ENCODE measurements at regions not wholly inside any gene's neighbourhood (a gene's known extent, or its start where the extent isn't known, plus 50 kb on each side); places are given as distances from the start of the nearest gene placed in this dataset.

DNA sequence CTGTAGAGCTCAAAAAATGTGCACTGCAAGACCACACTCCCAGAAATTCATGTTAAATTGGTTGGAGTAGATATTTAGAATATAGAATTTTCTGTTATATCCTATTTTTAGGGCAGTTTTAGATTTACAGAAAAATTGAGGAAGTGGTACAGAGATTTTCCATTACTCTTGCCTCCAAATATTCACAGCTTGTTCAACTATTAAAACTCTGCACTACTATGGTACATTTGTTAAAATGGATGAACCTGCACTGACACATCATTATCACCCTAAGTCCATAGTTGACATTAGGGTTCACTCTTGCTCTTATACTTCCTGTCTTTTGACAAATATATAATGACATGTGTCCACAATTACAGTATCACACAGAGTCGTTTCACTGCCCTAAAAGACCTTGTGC lies 1724.5 kb downstream of the C4orf33 start:
- TF ChIP-seq, protein P1, sequence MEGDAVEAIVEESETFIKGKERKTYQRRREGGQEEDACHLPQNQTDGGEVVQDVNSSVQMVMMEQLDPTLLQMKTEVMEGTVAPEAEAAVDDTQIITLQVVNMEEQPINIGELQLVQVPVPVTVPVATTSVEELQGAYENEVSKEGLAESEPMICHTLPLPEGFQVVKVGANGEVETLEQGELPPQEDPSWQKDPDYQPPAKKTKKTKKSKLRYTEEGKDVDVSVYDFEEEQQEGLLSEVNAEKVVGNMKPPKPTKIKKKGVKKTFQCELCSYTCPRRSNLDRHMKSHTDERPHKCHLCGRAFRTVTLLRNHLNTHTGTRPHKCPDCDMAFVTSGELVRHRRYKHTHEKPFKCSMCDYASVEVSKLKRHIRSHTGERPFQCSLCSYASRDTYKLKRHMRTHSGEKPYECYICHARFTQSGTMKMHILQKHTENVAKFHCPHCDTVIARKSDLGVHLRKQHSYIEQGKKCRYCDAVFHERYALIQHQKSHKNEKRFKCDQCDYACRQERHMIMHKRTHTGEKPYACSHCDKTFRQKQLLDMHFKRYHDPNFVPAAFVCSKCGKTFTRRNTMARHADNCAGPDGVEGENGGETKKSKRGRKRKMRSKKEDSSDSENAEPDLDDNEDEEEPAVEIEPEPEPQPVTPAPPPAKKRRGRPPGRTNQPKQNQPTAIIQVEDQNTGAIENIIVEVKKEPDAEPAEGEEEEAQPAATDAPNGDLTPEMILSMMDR (IDR thresholded peaks at IDR 0.05): no peak
- no peak for TF ChIP-seq POLR2A (IDR thresholded peaks at IDR 0.05)
